Choroid plexus epithelial cell (primary cell): ENCODE measurements at regions not wholly inside any gene's neighbourhood (a gene's known extent, or its start where the extent isn't known, plus 50 kb on each side); places are given as distances from the start of the nearest gene placed in this dataset.

Experiments
- DNase-seq: peaks from one replicate; pipeline ENCODE4 v3.0.0-alpha.2; 2010; ENCODE audit warnings: low read depth
- H3K4me3 ChIP-seq: 2 replicates; pipeline ENCODE4 v1.5.1; 2011; ENCODE audit warnings: low read depth, mild to moderate bottlenecking, control low read depth, low read length, moderate library complexity
- TF ChIP-seq, protein P1 (sequence below): conservative IDR thresholded peaks from 2 replicates; pipeline ENCODE4 v1.5.1; 2011; ENCODE audit warnings: low read depth, mild to moderate bottlenecking, control low read depth, inconsistent platforms, low read length, moderate library complexity

DNA sequence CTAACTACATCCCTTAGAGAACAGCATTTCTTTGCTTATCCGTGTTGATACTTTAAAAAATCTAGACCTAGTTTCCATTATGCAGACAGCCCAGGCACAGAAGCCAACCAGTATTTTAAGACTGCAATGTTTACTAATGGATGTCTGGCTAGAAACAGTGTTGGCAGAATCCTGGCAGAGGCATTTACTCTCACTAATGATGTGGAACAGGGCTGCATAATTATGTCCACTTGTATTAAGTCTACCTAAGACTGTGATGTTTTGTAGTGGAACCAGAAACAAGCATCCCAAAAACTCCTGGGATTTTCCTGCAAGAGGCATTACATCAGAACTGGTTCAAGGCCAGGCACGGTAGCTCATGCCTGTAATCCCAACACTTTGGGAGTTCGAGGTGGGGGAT lies 50.2 kb upstream of the PICALM start:
- TF ChIP-seq, protein P1, sequence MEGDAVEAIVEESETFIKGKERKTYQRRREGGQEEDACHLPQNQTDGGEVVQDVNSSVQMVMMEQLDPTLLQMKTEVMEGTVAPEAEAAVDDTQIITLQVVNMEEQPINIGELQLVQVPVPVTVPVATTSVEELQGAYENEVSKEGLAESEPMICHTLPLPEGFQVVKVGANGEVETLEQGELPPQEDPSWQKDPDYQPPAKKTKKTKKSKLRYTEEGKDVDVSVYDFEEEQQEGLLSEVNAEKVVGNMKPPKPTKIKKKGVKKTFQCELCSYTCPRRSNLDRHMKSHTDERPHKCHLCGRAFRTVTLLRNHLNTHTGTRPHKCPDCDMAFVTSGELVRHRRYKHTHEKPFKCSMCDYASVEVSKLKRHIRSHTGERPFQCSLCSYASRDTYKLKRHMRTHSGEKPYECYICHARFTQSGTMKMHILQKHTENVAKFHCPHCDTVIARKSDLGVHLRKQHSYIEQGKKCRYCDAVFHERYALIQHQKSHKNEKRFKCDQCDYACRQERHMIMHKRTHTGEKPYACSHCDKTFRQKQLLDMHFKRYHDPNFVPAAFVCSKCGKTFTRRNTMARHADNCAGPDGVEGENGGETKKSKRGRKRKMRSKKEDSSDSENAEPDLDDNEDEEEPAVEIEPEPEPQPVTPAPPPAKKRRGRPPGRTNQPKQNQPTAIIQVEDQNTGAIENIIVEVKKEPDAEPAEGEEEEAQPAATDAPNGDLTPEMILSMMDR: no peak
- no peak for DNase-seq

More for the DNA sequence above, 50.2 kb upstream of the PICALM start:
- H3K4me3 ChIP-seq: no peak overlapping the region
